Choroid plexus epithelial cell (primary cell): ENCODE measurements at regions not wholly inside any gene's neighbourhood (a gene's known extent, or its start where the extent isn't known, plus 50 kb on each side); places are given as distances from the start of the nearest gene placed in this dataset.

Experiments
- DNase-seq: peaks from one replicate; pipeline ENCODE4 v3.0.0-alpha.2; 2010; ENCODE audit warnings: low read depth
- H3K4me3 ChIP-seq: 2 replicates; pipeline ENCODE4 v1.5.1; 2011; ENCODE audit warnings: low read depth, mild to moderate bottlenecking, control low read depth, low read length, moderate library complexity
- TF ChIP-seq, protein P1 (sequence below): conservative IDR thresholded peaks from 2 replicates; pipeline ENCODE4 v1.5.1; 2011; ENCODE audit warnings: low read depth, mild to moderate bottlenecking, control low read depth, inconsistent platforms, low read length, moderate library complexity

DNA sequence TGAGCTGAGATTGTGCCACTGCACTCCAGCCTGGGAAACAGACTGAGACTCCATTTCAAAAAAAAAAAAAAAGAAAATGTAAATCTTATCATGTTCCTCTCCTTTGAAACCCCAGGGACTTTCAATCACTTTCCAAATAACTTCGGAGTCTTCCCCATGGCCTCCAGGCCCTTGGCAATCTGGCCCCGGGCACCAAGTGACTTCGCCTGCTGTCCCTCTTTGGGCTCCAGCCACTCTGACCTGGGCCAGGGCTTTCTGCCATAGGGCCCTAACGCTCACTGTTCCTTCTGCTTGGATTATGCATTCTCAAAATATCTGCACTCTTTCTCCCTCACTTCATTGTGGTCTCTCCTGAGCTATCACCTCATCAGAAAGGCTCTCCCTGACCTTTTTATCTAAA is 260.9 kb downstream of the KLF13 start:
- no peak overlapping the region for H3K4me3 ChIP-seq
- TF ChIP-seq, protein P1, sequence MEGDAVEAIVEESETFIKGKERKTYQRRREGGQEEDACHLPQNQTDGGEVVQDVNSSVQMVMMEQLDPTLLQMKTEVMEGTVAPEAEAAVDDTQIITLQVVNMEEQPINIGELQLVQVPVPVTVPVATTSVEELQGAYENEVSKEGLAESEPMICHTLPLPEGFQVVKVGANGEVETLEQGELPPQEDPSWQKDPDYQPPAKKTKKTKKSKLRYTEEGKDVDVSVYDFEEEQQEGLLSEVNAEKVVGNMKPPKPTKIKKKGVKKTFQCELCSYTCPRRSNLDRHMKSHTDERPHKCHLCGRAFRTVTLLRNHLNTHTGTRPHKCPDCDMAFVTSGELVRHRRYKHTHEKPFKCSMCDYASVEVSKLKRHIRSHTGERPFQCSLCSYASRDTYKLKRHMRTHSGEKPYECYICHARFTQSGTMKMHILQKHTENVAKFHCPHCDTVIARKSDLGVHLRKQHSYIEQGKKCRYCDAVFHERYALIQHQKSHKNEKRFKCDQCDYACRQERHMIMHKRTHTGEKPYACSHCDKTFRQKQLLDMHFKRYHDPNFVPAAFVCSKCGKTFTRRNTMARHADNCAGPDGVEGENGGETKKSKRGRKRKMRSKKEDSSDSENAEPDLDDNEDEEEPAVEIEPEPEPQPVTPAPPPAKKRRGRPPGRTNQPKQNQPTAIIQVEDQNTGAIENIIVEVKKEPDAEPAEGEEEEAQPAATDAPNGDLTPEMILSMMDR: no peak
- no peak for DNase-seq

DNA sequence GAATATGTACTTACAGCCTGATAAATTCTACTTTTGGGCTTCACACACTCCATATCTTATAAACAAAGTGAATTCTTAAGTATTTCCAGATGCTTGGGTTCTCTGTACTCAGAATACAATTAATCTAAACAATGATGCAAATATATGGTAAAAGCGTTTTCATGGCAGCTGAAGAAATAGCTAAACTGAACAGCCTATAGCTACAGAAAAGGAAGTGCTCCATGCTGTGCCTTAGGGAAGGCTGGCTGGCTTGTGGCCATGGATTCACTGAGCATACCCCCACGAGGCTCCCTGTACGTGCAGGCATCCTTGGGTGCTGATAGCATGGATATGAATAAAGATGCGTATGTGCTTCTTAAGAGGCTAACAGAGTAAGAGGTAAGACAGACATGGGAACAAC is 264.0 kb downstream of the KLF13 start:
- no peak overlapping the region for H3K4me3 ChIP-seq
- TF ChIP-seq, protein P1: no peak
- DNase-seq: no peak

DNA sequence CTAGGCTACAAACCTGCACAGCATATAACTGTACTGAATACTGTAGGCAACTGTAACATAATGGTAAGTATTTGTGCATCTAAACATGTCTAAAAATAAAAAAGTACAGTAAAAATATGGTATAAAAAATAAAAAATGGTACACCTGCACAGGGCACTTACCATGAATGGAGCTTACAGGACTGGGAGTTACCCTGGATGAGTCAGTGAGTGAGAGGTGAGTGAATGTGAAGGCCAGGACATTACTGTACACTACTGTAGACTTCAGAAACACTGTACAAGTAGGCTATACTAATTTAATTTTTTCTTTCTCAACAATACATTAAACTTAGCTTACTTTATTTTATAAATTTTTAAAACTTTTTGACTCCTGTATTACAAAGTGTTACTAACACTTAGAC is 265.3 kb downstream of the KLF13 start:
- no peak for DNase-seq
- no peak overlapping the region for H3K4me3 ChIP-seq
- TF ChIP-seq, protein P1: no peak

DNA sequence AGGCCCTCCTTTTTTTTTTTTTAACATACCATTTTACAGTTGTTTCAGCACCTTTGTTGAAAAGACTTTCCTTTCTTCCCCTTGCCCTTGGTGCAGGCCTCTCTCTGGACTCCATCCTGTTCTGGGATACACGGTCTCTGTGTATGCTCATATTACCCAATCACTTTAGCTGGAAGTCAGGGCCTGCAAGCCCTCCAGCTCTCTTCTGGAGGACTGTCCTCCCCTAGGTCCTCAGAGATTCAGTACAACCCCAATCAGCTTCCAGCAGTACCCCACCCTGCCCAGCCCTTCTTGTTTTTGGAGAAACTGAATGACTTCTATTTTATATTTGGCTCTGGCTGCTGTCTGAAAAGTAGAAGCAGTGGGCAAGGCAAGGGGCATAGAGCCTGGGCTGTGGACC is 270.8 kb downstream of the KLF13 start:
- DNase-seq: no peak
- no peak overlapping the region for H3K4me3 ChIP-seq
- TF ChIP-seq, protein P1: no peak

DNA sequence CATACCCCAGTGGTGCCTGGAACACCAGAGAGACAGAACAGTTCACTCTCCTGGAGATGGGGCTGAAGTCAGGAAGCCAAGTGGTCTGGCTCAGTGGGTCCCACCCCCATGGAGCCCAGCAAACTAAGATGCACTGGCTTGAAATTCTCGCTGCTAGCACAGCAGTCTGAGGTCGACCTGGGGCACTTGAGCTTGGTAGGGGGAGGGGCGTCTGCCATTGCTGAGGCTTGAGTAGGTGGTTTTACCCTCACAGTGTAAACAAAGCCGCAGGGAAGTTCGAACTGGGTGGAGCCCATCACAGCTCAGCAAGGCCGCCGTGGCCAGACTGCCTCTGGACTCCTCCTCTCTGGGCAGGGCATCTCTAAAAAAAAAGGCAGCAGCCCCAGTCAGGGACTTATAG is 272.0 kb downstream of the KLF13 start:
- no peak overlapping the region for H3K4me3 ChIP-seq
- TF ChIP-seq, protein P1: no peak
- peak; percentile 4 for DNase-seq

DNA sequence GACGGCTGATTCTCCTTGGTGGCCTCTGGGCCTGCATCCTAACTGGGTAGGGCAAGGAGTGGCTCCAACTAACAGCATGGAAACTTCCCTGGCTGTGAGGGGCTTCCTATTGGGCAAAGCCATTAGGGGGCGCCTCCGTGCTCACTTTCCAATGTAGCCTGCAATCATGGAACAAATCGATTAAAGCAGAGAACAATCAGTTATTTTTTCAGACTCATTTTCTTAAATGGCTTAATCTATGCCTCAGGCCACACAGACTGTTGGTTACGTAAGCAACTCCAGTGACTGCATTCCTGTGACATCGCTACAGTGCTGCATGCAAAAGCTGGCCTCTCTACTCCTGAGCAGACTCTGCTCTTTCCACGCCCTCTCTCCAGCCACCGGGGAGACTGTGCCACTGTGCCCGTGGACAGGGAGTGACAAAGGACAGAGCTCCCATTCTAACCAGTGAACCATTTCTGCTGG is 278.9 kb downstream of the KLF13 start:
- peak; percentile 6 for DNase-seq
- no peak overlapping the region for H3K4me3 ChIP-seq
- TF ChIP-seq, protein P1: no peak

DNA sequence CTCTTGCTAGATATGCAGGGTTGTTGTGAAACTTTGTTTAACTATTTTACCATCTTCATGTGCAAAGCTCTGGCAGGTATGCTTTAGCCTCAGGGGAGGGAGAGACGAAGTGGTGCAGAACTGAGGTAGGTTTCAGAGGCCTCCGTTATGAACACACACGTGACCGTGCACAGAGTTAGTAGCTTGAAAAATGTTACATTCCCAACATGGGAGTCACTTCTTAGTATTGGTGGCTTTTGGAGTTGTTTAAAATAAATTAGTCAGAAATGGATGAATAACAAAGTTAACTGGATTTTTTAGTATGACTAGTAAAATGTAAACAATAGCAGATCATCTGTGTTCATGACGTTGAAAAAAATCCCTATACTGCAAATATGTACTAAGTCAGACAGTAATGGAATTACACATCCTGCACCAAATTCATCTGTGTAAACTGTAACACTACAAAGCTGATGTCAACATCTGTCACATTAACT is 279.6 kb downstream of the KLF13 start:
- DNase-seq: peak; percentile 10
- no peak overlapping the region for H3K4me3 ChIP-seq
- TF ChIP-seq, protein P1: no peak
